MCF 10A (cell line): ENCODE measurements at regions not wholly inside any gene's neighbourhood (a gene's known extent, or its start where the extent isn't known, plus 50 kb on each side); places are given as distances from the start of the nearest gene placed in this dataset.

Source experiments
- BruUV-seq: library from RNA; stranded (reverse); fragments of 400-500 nt; replicated peaks from 2 replicates; lab custom pipeline; 2021; lab: Mats Ljungman, UMichigan
- CTCF ChIA-PET: fragments of 300-600 bp; sonication (Branson Sonifier 250); formaldehyde crosslinking; extraction: SDS; loops from one replicate; lab custom pipeline; 2021; ENCODE audit warnings: antibody characterized with exemption, inconsistent platforms; lab: Yijun Ruan, JAX
- POLR2A ChIA-PET: fragments of 300-600, 350-650 bp; sonication (Branson Sonifier 250); formaldehyde crosslinking; extraction: SDS; loops from one replicate; lab custom pipeline; 2020; ENCODE audit warnings: antibody characterized with exemption, inconsistent platforms; lab: Yijun Ruan, JAX
- DNase-seq: peaks from one replicate; pipeline ENCODE4 v3.0.0-alpha.2; 2018; ENCODE audit not compliant: unreplicated experiment
- H3K27ac Mint-ChIP-seq: one replicate; pipeline ENCODE4 v1.8.0; 2022; ENCODE audit warnings: mild to moderate bottlenecking, low read depth, mixed read lengths; ENCODE audit not compliant: unreplicated experiment
- H3K27me3 Mint-ChIP-seq: one replicate; pipeline ENCODE4 v1.8.0; 2022; ENCODE audit warnings: mixed read lengths; ENCODE audit not compliant: insufficient read depth, unreplicated experiment
- H3K36me3 Mint-ChIP-seq: one replicate; pipeline ENCODE4 v1.8.0; 2022; ENCODE audit warnings: mild to moderate bottlenecking, moderate library complexity, mixed read lengths; ENCODE audit not compliant: insufficient read depth, unreplicated experiment
- H3K4me1 Mint-ChIP-seq: one replicate; pipeline ENCODE4 v1.8.0; 2022; ENCODE audit warnings: mixed read lengths; ENCODE audit not compliant: insufficient read depth, unreplicated experiment
- H3K4me3 Mint-ChIP-seq: one replicate; pipeline ENCODE4 v1.8.0; 2022; ENCODE audit warnings: mild to moderate bottlenecking, moderate library complexity, mixed read lengths; ENCODE audit not compliant: unreplicated experiment
- H3K9me3 Mint-ChIP-seq: one replicate; pipeline ENCODE4 v1.8.0; 2022; ENCODE audit warnings: mixed read lengths; ENCODE audit not compliant: unreplicated experiment
- intact Hi-C: fragments of 100-400 bp; cut with micrococcal nuclease; formaldehyde crosslinking; loops from 2 replicates; pipeline ENCODE4 v1.14.1; 2022
- TF ChIP-seq, protein P1 (sequence below): fragments of 200-600 bp; IDR thresholded peaks from one replicate; pipeline ENCODE4 v1.8.0; 2022; ENCODE audit warnings: antibody characterized with exemption, mild to moderate bottlenecking; ENCODE audit not compliant: unreplicated experiment

DNA sequence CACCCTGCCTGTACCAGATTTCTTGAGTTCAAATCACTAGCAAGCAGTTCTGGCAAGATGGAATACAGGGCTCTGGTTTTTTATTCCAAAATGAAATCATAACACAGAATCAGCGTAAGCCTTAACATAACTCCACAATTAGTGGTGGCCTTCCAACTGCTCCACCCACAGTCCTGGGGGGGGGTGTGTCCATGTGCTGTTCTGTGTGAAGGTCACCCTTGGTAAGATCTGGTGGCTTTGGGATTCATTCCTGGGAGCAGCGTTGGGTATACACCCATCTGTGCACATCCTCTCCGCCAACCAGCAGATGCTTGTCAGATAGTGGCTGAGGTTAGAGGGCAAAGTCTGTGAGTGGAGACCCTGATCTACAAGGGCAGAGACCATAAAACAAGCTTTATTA lies 49.9 kb upstream of the CD83 start:
- Mint-ChIP-seq H3K4me1 (peaks cover 17% of the 10 kb centered on the region), H3K27ac (no peak overlapping the region), H3K9me3 (no peaks in the 10 kb centered on the region), H3K27me3 (no peaks in the 10 kb centered on the region), H3K36me3 (no peaks in the 10 kb centered on the region), H3K4me3 (no peak overlapping the region)
- DNase-seq, result no peak
- CTCF ChIA-PET, result interaction anchor here (0.6 to 10.1 kb wide), 41 partner anchors 10 to 1558 kb away, joined by 3 to 259 read pairs (median 4); no protein-coding TSS in a partner anchor
- intact Hi-C loops, result loop anchor here (1.0 to 5.0 kb wide), 2 partner anchors 77 to 730 kb away; no protein-coding TSS in a partner anchor
- POLR2A ChIA-PET, result interaction anchor here (0.5 to 1.6 kb wide), 3 partner anchors 12 to 871 kb away, joined by 3 to 4 read pairs (median 3); no protein-coding TSS in a partner anchor
- TF ChIP-seq, protein P1, sequence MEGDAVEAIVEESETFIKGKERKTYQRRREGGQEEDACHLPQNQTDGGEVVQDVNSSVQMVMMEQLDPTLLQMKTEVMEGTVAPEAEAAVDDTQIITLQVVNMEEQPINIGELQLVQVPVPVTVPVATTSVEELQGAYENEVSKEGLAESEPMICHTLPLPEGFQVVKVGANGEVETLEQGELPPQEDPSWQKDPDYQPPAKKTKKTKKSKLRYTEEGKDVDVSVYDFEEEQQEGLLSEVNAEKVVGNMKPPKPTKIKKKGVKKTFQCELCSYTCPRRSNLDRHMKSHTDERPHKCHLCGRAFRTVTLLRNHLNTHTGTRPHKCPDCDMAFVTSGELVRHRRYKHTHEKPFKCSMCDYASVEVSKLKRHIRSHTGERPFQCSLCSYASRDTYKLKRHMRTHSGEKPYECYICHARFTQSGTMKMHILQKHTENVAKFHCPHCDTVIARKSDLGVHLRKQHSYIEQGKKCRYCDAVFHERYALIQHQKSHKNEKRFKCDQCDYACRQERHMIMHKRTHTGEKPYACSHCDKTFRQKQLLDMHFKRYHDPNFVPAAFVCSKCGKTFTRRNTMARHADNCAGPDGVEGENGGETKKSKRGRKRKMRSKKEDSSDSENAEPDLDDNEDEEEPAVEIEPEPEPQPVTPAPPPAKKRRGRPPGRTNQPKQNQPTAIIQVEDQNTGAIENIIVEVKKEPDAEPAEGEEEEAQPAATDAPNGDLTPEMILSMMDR, result no peak
- BruUV-seq, result no TSS peak
